CD4-positive, alpha-beta T cell treated with Interleukin-4 for 1 hour (primary cell): ENCODE measurements at regions not wholly inside any gene's neighbourhood (a gene's known extent, or its start where the extent isn't known, plus 50 kb on each side); places are given as distances from the start of the nearest gene placed in this dataset.

ENCODE experiments used
- DNase-seq, 2 donors: peaks; one replicate each; pipeline ENCODE4 v3.0.0-alpha.2; 2020 to 2022

GRCh38 chr6:95142661-95143335 is 434.5 kb upstream of the MANEA start:
- no peak for DNase-seq

GRCh38 chr6:95143408-95144180 is 433.7 kb upstream of the MANEA start:
- no peak for DNase-seq

- DNase-seq: no peak
These were observed 431.9 kb upstream of the MANEA start for GRCh38 chr6:95145457-95145856.

GRCh38 chr6:95159557-95159956 is 417.8 kb upstream of the MANEA start:
- DNase-seq: no peak

GRCh38 chr6:95169775-95170174 is 407.6 kb upstream of the MANEA start:
- no peak for DNase-seq

GRCh38 chr6:95175927-95176675 is 401.2 kb upstream of the MANEA start:
- DNase-seq: no peak

GRCh38 chr6:95185874-95186273 is 391.5 kb upstream of the MANEA start:
- no peak for DNase-seq

GRCh38 chr6:95186710-95187109 is 390.6 kb upstream of the MANEA start:
- DNase-seq: no peak

- no peak for DNase-seq
These were observed 379.7 kb upstream of the MANEA start for GRCh38 chr6:95197590-95197989.

- DNase-seq: no peak
These were observed 374.1 kb upstream of the MANEA start for GRCh38 chr6:95203153-95203754.

GRCh38 chr6:95204178-95204577 is 373.2 kb upstream of the MANEA start:
- no peak for DNase-seq

GRCh38 chr6:95208621-95209020 is 368.7 kb upstream of the MANEA start:
- DNase-seq: no peak

- DNase-seq: no peak
These were observed 368.3 kb upstream of the MANEA start for GRCh38 chr6:95209074-95209473.

- DNase-seq: no peak
These were observed 360.8 kb upstream of the MANEA start for GRCh38 chr6:95216555-95216954.

GRCh38 chr6:95227351-95227750 is 350.0 kb upstream of the MANEA start:
- DNase-seq: no peak

- no peak for DNase-seq
These were observed 348.7 kb upstream of the MANEA start for GRCh38 chr6:95228636-95229035.

GRCh38 chr6:95230071-95230740 is 347.1 kb upstream of the MANEA start:
- DNase-seq: no peak

GRCh38 chr6:95231416-95231815 is 345.9 kb upstream of the MANEA start:
- no peak for DNase-seq

GRCh38 chr6:95232446-95232845 is 344.9 kb upstream of the MANEA start:
- no peak for DNase-seq

GRCh38 chr6:95233879-95234278 is 343.5 kb upstream of the MANEA start:
- DNase-seq: no peak

GRCh38 chr6:95240514-95240913 is 336.8 kb upstream of the MANEA start:
- no peak for DNase-seq

- no peak for DNase-seq
These were observed 334.8 kb upstream of the MANEA start for GRCh38 chr6:95242560-95242959.

GRCh38 chr6:95243053-95243452 is 334.3 kb upstream of the MANEA start:
- no peak for DNase-seq
